ENCODE measurements at regions not wholly inside any gene's neighbourhood (a gene's known extent, or its start where the extent isn't known, plus 50 kb on each side); places are given as distances from the start of the nearest gene placed in this dataset.
"Not testable (repeated sequence)": the region's sequence is repeated elsewhere in the genome, so short reads cannot be mapped to it uniquely, and the experiment has no call there.

GRCh38 chr19:31448221-31448657 lies 99.0 kb upstream of the TSHZ3 start:
- no peak for DNase-seq

- DNase-seq: no peak
These were observed 100.1 kb upstream of the TSHZ3 start for GRCh38 chr19:31449379-31449778.

- no peak for DNase-seq
These were observed 101.5 kb upstream of the TSHZ3 start for GRCh38 chr19:31450696-31451095.

- no peak for DNase-seq
These were observed 102.6 kb upstream of the TSHZ3 start for GRCh38 chr19:31451686-31452330.

GRCh38 chr19:31459430-31459829 lies 110.2 kb upstream of the TSHZ3 start:
- no peak for DNase-seq

- DNase-seq: no peak
These were observed 112.7 kb upstream of the TSHZ3 start for GRCh38 chr19:31461814-31462539.

GRCh38 chr19:31470229-31470939 lies 121.1 kb upstream of the TSHZ3 start:
- no peak for DNase-seq

GRCh38 chr19:31470952-31471351 lies 121.7 kb upstream of the TSHZ3 start:
- no peak for DNase-seq

- DNase-seq: no peak
These were observed 129.0 kb upstream of the TSHZ3 start for GRCh38 chr19:31478241-31478640.

- no peak for DNase-seq
These were observed 134.1 kb upstream of the TSHZ3 start for GRCh38 chr19:31483226-31483857.

- not testable (repeated sequence) for DNase-seq
These were observed 135.7 kb upstream of the TSHZ3 start for GRCh38 chr19:31484858-31485410.

- DNase-seq: no peak
These were observed 136.2 kb upstream of the TSHZ3 start for GRCh38 chr19:31485472-31485871.

- no peak for DNase-seq
These were observed 142.0 kb upstream of the TSHZ3 start for GRCh38 chr19:31491242-31491641.

- no peak for DNase-seq
These were observed 142.8 kb upstream of the TSHZ3 start for GRCh38 chr19:31492050-31492449.

GRCh38 chr19:31496076-31496475 lies 146.8 kb upstream of the TSHZ3 start:
- no peak for DNase-seq

GRCh38 chr19:31497709-31498108 lies 148.5 kb upstream of the TSHZ3 start:
- DNase-seq: no peak

- no peak for DNase-seq
These were observed 149.5 kb upstream of the TSHZ3 start for GRCh38 chr19:31498781-31499180.

- DNase-seq: no peak
These were observed 150.3 kb upstream of the TSHZ3 start for GRCh38 chr19:31499281-31500196.

- DNase-seq: no peak
These were observed 151.1 kb upstream of the TSHZ3 start for GRCh38 chr19:31500197-31500830.

- DNase-seq: no peak
These were observed 151.7 kb upstream of the TSHZ3 start for GRCh38 chr19:31500946-31501345.

GRCh38 chr19:31501427-31502195 lies 152.4 kb upstream of the TSHZ3 start:
- DNase-seq: no peak

Data from amniotic stem cell (primary cell).